LNCAP (cell line): ENCODE measurements at regions not wholly inside any gene's neighbourhood (a gene's known extent, or its start where the extent isn't known, plus 50 kb on each side); places are given as distances from the start of the nearest gene placed in this dataset.

Experiments used
- CTCF ChIP-seq: fragments of 450-650 bp; IDR thresholded peaks from 2 replicates; pipeline ENCODE4 v1.5.1; 2017; ENCODE audit warnings: mild to moderate bottlenecking

- no peak for TF ChIP-seq CTCF
Observed at GRCh38 chr1:112040891-112041740, 51.6 kb upstream of the KCND3 start.

GRCh38 chr1:112043901-112044300 lies 54.4 kb upstream of the KCND3 start:
- TF ChIP-seq CTCF: no peak

- no peak for TF ChIP-seq CTCF
Observed at GRCh38 chr1:112044745-112045144, 55.3 kb upstream of the KCND3 start.

GRCh38 chr1:112046630-112047029 lies 57.2 kb upstream of the KCND3 start:
- TF ChIP-seq CTCF: no peak

- TF ChIP-seq CTCF: no peak
Observed at GRCh38 chr1:112048421-112048820, 59.0 kb upstream of the KCND3 start.

GRCh38 chr1:112054510-112054909 lies 65.0 kb upstream of the KCND3 start:
- TF ChIP-seq CTCF: no peak

- TF ChIP-seq CTCF: no peak
Observed at GRCh38 chr1:112056354-112056753, 66.9 kb upstream of the KCND3 start.
